OCI-M1 (cell line): ENCODE measurements at regions not wholly inside any gene's neighbourhood (a gene's known extent, or its start where the extent isn't known, plus 50 kb on each side); places are given as distances from the start of the nearest gene placed in this dataset.

ENCODE experiments used
- DNase-seq: peaks from one replicate; lab custom pipeline; 2025; lab: John Stamatoyannopoulos, UW

DNA sequence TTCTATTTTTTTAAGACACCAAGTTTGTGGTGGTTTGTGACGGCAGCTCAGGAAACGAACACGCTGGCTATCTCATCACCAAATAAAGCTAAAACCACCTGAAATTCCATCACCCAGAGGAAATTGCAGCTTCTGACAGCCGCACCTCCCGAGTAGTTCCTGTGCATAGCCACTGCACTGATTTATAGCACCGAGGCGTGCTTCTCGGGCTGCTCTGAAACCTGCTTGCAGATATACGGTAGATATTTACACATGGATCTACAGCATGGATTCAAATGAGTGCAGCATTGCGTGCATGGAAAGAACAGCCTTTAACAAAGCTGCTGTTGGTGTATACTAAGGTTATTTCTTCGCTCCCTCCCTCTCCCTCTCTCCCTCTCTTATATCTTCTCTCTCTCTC lies 153.8 kb downstream of the PHF2 start:
- DNase-seq, result no peak
